ENCODE measurements at regions not wholly inside any gene's neighbourhood (a gene's known extent, or its start where the extent isn't known, plus 50 kb on each side); places are given as distances from the start of the nearest gene placed in this dataset.

GRCh38 chr1:222335586-222335985 is 212.3 kb downstream of the HHIPL2 start:
- no peak overlapping the region for H3K27ac ChIP-seq (ENCODE audit: low read length)
- no peaks in the 10 kb centered on the region for H3F3A ChIP-seq (ENCODE audit: insufficient read depth, low read length, poor library complexity, severe bottlenecking)
- no peak overlapping the region for H3K4me2 ChIP-seq (ENCODE audit: low read length)
- H3K27me3 ChIP-seq (ENCODE audit: insufficient read depth, low read depth, low read length), result no peaks in the 10 kb centered on the region
- no peaks in the 10 kb centered on the region for H3K79me2 ChIP-seq (replicated peaks; ENCODE audit: insufficient read depth, low read length)
- H3K36me3 ChIP-seq (ENCODE audit: insufficient read depth, low read length), result no peaks in the 10 kb centered on the region
- no peaks in the 10 kb centered on the region for H4K20me1 ChIP-seq (ENCODE audit: insufficient read depth)
- H3K4me3 ChIP-seq (ENCODE audit: low read length), result no peak overlapping the region
- no peak overlapping the region for H2AFZ ChIP-seq (ENCODE audit: low read depth, low read length)
- TF ChIP-seq EZH2 (IDR thresholded peaks at IDR 0.05; ENCODE audit: borderline replicate concordance, insufficient read depth, low read length, poor library complexity, severe bottlenecking), result no peak
- TF ChIP-seq CTCF (IDR thresholded peaks at IDR 0.05; ENCODE audit: poor library complexity, severe bottlenecking), result no peak
- no peak for TF ChIP-seq REST (IDR thresholded peaks at IDR 0.05; ENCODE audit: borderline replicate concordance)
- TF ChIP-seq RAD21 (conservative IDR thresholded peaks at IDR 0.05), result no peak
- TF ChIP-seq EP300 (conservative IDR thresholded peaks at IDR 0.05; ENCODE audit: poor library complexity, severe bottlenecking), result no peak
- TF ChIP-seq POLR2AphosphoS5 (IDR thresholded peaks at IDR 0.05), result no peak
- TF ChIP-seq MXI1 (conservative IDR thresholded peaks at IDR 0.05; ENCODE audit: poor library complexity, severe bottlenecking), result no peak
- TF ChIP-seq TAF1 (IDR thresholded peaks at IDR 0.05; ENCODE audit: low read depth), result no peak
- no peak for TF ChIP-seq SMC3 (conservative IDR thresholded peaks at IDR 0.05; ENCODE audit: poor library complexity)
- no peaks in the 10 kb centered on the region for H3K9me2 ChIP-seq (ENCODE audit: insufficient read depth, low read length)
- H3K9me3 ChIP-seq (ENCODE audit: low read length), result no peaks in the 10 kb centered on the region
- no peak overlapping the region for H3K9ac ChIP-seq (ENCODE audit: low read length)

- H3F3A ChIP-seq (ENCODE audit: insufficient read depth, low read length, poor library complexity, severe bottlenecking), result no peaks in the 10 kb centered on the region
- no peak overlapping the region for H2AFZ ChIP-seq (ENCODE audit: low read depth, low read length)
- no peak for TF ChIP-seq MXI1 (conservative IDR thresholded peaks at IDR 0.05; ENCODE audit: poor library complexity, severe bottlenecking)
- no peak overlapping the region for H3K4me2 ChIP-seq (ENCODE audit: low read length)
- H3K27ac ChIP-seq (ENCODE audit: low read length), result no peak overlapping the region
- no peaks in the 10 kb centered on the region for H3K9me3 ChIP-seq (ENCODE audit: low read length)
- no peaks in the 10 kb centered on the region for H3K9me2 ChIP-seq (ENCODE audit: insufficient read depth, low read length)
- H3K36me3 ChIP-seq (ENCODE audit: insufficient read depth, low read length), result no peaks in the 10 kb centered on the region
- no peaks in the 10 kb centered on the region for H4K20me1 ChIP-seq (ENCODE audit: insufficient read depth)
- H3K9ac ChIP-seq (ENCODE audit: low read length), result no peak overlapping the region
- H3K79me2 ChIP-seq (replicated peaks; ENCODE audit: insufficient read depth, low read length), result no peaks in the 10 kb centered on the region
- no peak overlapping the region for H3K4me3 ChIP-seq (ENCODE audit: low read length)
- no peaks in the 10 kb centered on the region for H3K27me3 ChIP-seq (ENCODE audit: insufficient read depth, low read depth, low read length)
Observed at GRCh38 chr1:222334026-222334680, 213.8 kb downstream of the HHIPL2 start.

Data from neural cell (in vitro differentiated cells).